WTC11 (cell line): ENCODE measurements at regions not wholly inside any gene's neighbourhood (a gene's known extent, or its start where the extent isn't known, plus 50 kb on each side); places are given as distances from the start of the nearest gene placed in this dataset.

Experiments
- ATAC-seq: fragments of 200-7000 bp; cut with Tn5 transposase; 2 replicates; pipeline ENCODE4 v1.10.0; 2021; ENCODE audit warnings: mild to moderate bottlenecking, moderate library complexity
- CTCF ChIA-PET: fragments of 300-600 bp; sonication (Branson Sonifier 250); formaldehyde crosslinking; loops from one replicate; lab custom pipeline; 2021; ENCODE audit warnings: antibody characterized with exemption; lab: Charles Lee
- POLR2A ChIA-PET: fragments of 350-600 bp; sonication (Branson Sonifier 250); formaldehyde crosslinking; loops from one replicate; lab custom pipeline; 2021; ENCODE audit warnings: antibody characterized with exemption; lab: Charles Lee
- DNase-seq: peaks from one replicate; pipeline ENCODE4 v3.0.0; 2021; ENCODE audit warnings: low spot score
- H3K27ac Mint-ChIP-seq: 2 replicates; pipeline ENCODE4 v1.8.0; 2021; ENCODE audit warnings: mixed read lengths
- H3K27me3 Mint-ChIP-seq: 2 replicates; pipeline ENCODE4 v1.8.0; 2021; ENCODE audit warnings: low read depth, mild to moderate bottlenecking, moderate library complexity, mixed read lengths
- H3K36me3 Mint-ChIP-seq: 2 replicates; pipeline ENCODE4 v1.8.0; 2021; ENCODE audit warnings: mixed read lengths
- H3K4me1 Mint-ChIP-seq: 2 replicates; pipeline ENCODE4 v1.8.0; 2022; ENCODE audit warnings: mixed read lengths
- H3K4me3 Mint-ChIP-seq: 2 replicates; pipeline ENCODE4 v1.8.0; 2021; ENCODE audit warnings: mild to moderate bottlenecking, moderate library complexity, mixed read lengths
- H3K9me3 Mint-ChIP-seq: 2 replicates; pipeline ENCODE4 v1.8.0; 2021; ENCODE audit warnings: mixed read lengths
- FOXJ3 ChIP-seq: sonication (generic); formaldehyde crosslinking; IDR thresholded peaks from 2 replicates; pipeline ENCODE4 v1.9.0; 2021; ENCODE audit warnings: missing genetic modification reagents, mild to moderate bottlenecking, borderline replicate concordance
- GABPB1 ChIP-seq: sonication (generic); formaldehyde crosslinking; IDR thresholded peaks from 2 replicates; pipeline ENCODE4 v1.8.1; 2023; ENCODE audit warnings: mild to moderate bottlenecking, missing genetic modification reagents
- HMGA2 ChIP-seq: fragments of 250-450 bp; sonication (Bioruptor Pico); IDR thresholded peaks from 2 replicates; pipeline ENCODE4 v1.4.0; 2021; ENCODE audit warnings: mild to moderate bottlenecking, moderate library complexity
- KAT7 ChIP-seq: sonication (generic); formaldehyde crosslinking; IDR thresholded peaks from 2 replicates; pipeline ENCODE4 v1.8.1; 2023; ENCODE audit warnings: missing genetic modification reagents, mild to moderate bottlenecking, borderline replicate concordance
- MXD4 ChIP-seq: fragments of 250-450 bp; sonication (Bioruptor Pico); IDR thresholded peaks from 2 replicates; pipeline ENCODE4 v1.8.0; 2021; ENCODE audit warnings: mild to moderate bottlenecking, moderate library complexity, borderline replicate concordance
- NFATC4 ChIP-seq: fragments of 250-450 bp; sonication (Bioruptor Pico); IDR thresholded peaks from 2 replicates; pipeline ENCODE4 v1.9.0; 2021; ENCODE audit warnings: mild to moderate bottlenecking
- NR1H2 ChIP-seq: sonication (generic); formaldehyde crosslinking; IDR thresholded peaks from 2 replicates; pipeline ENCODE4 v1.9.0; 2021; ENCODE audit warnings: mild to moderate bottlenecking, moderate library complexity, missing genetic modification reagents
- NR3C1 ChIP-seq: sonication (generic); formaldehyde crosslinking; conservative IDR thresholded peaks from 2 replicates; pipeline ENCODE4 v1.8.1; 2023; ENCODE audit warnings: low read depth, mild to moderate bottlenecking, missing genetic modification reagents
- RORB ChIP-seq: fragments of 250-450 bp; sonication (Bioruptor Pico); IDR thresholded peaks from 2 replicates; pipeline ENCODE4 v1.9.0; 2021; ENCODE audit warnings: mild to moderate bottlenecking
- SMAD3 ChIP-seq: sonication (generic); formaldehyde crosslinking; IDR thresholded peaks from 2 replicates; pipeline ENCODE4 v1.8.0; 2022; ENCODE audit warnings: missing genetic modification reagents, mild to moderate bottlenecking, borderline replicate concordance
- TEAD4 ChIP-seq: sonication (generic); formaldehyde crosslinking; IDR thresholded peaks from 2 replicates; pipeline ENCODE4 v1.8.0; 2022; ENCODE audit warnings: mild to moderate bottlenecking, missing genetic modification reagents
- TP53 ChIP-seq: sonication (generic); formaldehyde crosslinking; IDR thresholded peaks from 2 replicates; pipeline ENCODE4 v1.8.1; 2023; ENCODE audit warnings: mild to moderate bottlenecking, missing genetic modification reagents
- ZNF138 ChIP-seq: sonication (generic); formaldehyde crosslinking; conservative IDR thresholded peaks from 2 replicates; pipeline ENCODE4 v1.8.1; 2022; ENCODE audit warnings: mild to moderate bottlenecking, moderate library complexity, missing genetic modification reagents
- ZNF423 ChIP-seq: fragments of 250-450 bp; sonication (Bioruptor Pico); IDR thresholded peaks from 2 replicates; pipeline ENCODE4 v2.1.2; 2022; ENCODE audit warnings: mild to moderate bottlenecking, moderate library complexity
- TF ChIP-seq, protein P1 (sequence below): sonication (generic); formaldehyde crosslinking; IDR thresholded peaks from 2 replicates; pipeline ENCODE4 v1.8.0; 2022; ENCODE audit warnings: mild to moderate bottlenecking, missing genetic modification reagents
- TF ChIP-seq, protein P2 (sequence below): sonication (generic); formaldehyde crosslinking; IDR thresholded peaks from 2 replicates; pipeline ENCODE4 v1.8.1; 2023; ENCODE audit warnings: mild to moderate bottlenecking, missing genetic modification reagents
- TF ChIP-seq, protein P3 (sequence below): fragments of 250-450 bp; sonication (Bioruptor Pico); IDR thresholded peaks from 2 replicates; pipeline ENCODE4 v1.9.0; 2021; ENCODE audit warnings: mild to moderate bottlenecking
- TF ChIP-seq, protein P4 (sequence below): sonication (generic); formaldehyde crosslinking; IDR thresholded peaks from 2 replicates; pipeline ENCODE4 v1.8.1; 2023; ENCODE audit warnings: mild to moderate bottlenecking, missing genetic modification reagents
- TF ChIP-seq, protein P5 (sequence below): sonication (generic); formaldehyde crosslinking; IDR thresholded peaks from 2 replicates; pipeline ENCODE4 v1.8.1; 2023; ENCODE audit warnings: mild to moderate bottlenecking, moderate library complexity, missing genetic modification reagents
- TF ChIP-seq, protein P6 (sequence below): sonication (generic); formaldehyde crosslinking; IDR thresholded peaks from 2 replicates; pipeline ENCODE4 v1.8.1; 2022; ENCODE audit warnings: mild to moderate bottlenecking, moderate library complexity, missing genetic modification reagents
- TF ChIP-seq, protein P7 (sequence below): sonication (generic); formaldehyde crosslinking; conservative IDR thresholded peaks from 2 replicates; pipeline ENCODE4 v1.8.1; 2022; ENCODE audit warnings: mild to moderate bottlenecking, missing genetic modification reagents
- TF ChIP-seq, protein P8 (sequence below): sonication (generic); formaldehyde crosslinking; IDR thresholded peaks from 2 replicates; pipeline ENCODE4 v1.8.1; 2022; ENCODE audit warnings: low read depth, mild to moderate bottlenecking, moderate library complexity, missing genetic modification reagents, borderline replicate concordance
- TF ChIP-seq, protein P9 (sequence below): sonication (generic); formaldehyde crosslinking; IDR thresholded peaks from 2 replicates; pipeline ENCODE4 v1.8.1; 2023; ENCODE audit warnings: mild to moderate bottlenecking, missing genetic modification reagents, moderate library complexity
- TF ChIP-seq, protein P10 (sequence below): sonication (generic); formaldehyde crosslinking; IDR thresholded peaks from 2 replicates; pipeline ENCODE4 v1.8.0; 2022; ENCODE audit warnings: mild to moderate bottlenecking, missing genetic modification reagents

DNA sequence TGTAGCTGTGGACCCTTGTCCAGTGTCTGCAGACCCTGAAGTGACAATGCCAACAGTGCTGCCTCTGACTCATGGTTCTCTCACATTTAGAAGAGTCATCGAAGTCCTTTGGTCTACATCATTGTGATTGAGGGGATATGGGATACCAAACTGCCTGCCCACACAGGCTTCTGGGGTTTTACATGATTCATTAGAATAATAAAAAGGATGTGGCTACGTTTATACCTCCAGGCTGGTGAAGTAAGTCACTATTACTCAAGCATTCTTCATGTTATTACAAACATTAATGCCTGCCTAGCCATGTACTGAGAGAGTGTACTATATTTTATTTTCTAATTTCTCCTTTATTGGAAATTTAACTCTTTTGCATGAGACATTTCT, 365.7 kb downstream of the SPATA31D1 start:
- peaks cover 16% of the 10 kb centered on the region for H3K9me3 Mint-ChIP-seq
- no peak overlapping the region for H3K4me3 Mint-ChIP-seq
- H3K27me3 Mint-ChIP-seq, result no peaks in the 10 kb centered on the region
- POLR2A ChIA-PET, result no interaction called here
- CTCF ChIA-PET, result no interaction called here
- no peak for DNase-seq
- TF ChIP-seq NR3C1 (CRISPR knock-in tag) (no peak), NFATC4 (CRISPR knock-in tag) (no peak), MXD4 (CRISPR knock-in tag) (no peak), ZNF423 (no peak), ZNF138 (CRISPR knock-in tag) (no peak), SMAD3 (no peak)
- TF ChIP-seq, protein P1, sequence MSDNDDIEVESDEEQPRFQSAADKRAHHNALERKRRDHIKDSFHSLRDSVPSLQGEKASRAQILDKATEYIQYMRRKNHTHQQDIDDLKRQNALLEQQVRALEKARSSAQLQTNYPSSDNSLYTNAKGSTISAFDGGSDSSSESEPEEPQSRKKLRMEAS (CRISPR knock-in tag), result no peak
- TF ChIP-seq, protein P2, sequence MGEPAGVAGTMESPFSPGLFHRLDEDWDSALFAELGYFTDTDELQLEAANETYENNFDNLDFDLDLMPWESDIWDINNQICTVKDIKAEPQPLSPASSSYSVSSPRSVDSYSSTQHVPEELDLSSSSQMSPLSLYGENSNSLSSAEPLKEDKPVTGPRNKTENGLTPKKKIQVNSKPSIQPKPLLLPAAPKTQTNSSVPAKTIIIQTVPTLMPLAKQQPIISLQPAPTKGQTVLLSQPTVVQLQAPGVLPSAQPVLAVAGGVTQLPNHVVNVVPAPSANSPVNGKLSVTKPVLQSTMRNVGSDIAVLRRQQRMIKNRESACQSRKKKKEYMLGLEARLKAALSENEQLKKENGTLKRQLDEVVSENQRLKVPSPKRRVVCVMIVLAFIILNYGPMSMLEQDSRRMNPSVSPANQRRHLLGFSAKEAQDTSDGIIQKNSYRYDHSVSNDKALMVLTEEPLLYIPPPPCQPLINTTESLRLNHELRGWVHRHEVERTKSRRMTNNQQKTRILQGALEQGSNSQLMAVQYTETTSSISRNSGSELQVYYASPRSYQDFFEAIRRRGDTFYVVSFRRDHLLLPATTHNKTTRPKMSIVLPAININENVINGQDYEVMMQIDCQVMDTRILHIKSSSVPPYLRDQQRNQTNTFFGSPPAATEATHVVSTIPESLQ (CRISPR knock-in tag), result no peak
- TF ChIP-seq, protein P3, sequence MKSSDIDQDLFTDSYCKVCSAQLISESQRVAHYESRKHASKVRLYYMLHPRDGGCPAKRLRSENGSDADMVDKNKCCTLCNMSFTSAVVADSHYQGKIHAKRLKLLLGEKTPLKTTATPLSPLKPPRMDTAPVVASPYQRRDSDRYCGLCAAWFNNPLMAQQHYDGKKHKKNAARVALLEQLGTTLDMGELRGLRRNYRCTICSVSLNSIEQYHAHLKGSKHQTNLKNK (CRISPR knock-in tag), result no peak
- no peak for ATAC-seq
- peaks cover 1% of the 10 kb centered on the region; the same call in 1 of the 2 replicates for H3K36me3 Mint-ChIP-seq
- no peak overlapping the region for H3K27ac Mint-ChIP-seq
- H3K4me1 Mint-ChIP-seq, result peaks cover 15% of the 10 kb centered on the region

DNA sequence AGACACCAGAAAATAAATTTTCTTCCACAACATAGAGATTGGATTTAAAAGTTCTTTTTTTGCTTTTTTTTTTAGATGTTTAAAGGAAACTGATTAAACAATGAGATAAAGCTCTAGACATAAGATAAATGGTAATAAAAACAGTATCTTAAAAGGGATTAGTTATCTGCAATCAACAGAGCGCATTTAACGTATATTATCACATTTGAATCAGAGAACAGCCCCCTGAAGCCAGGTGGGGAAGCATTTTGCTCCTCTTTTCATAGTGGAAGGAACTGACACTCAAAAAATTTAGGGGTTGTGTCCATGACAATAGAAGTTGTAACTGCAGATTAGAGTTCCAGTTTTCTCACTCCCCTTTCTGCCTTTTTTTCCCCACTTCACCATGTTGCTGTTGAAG, 367.6 kb downstream of the SPATA31D1 start:
- ChIA-PET POLR2A (interaction anchor here (0.5 kb wide), 1 partner anchor 377 kb away, joined by 3 read pairs; no protein-coding TSS in a partner anchor), CTCF (interaction anchor here (0.6 to 1.1 kb wide), 2 partner anchors 47 to 251 kb away, joined by 3 to 5 read pairs; no protein-coding TSS in a partner anchor)
- peaks cover 3% of the 10 kb centered on the region; the same call in 1 of the 2 replicates for H3K9me3 Mint-ChIP-seq
- H3K27me3 Mint-ChIP-seq, result no peaks in the 10 kb centered on the region
- no peak for DNase-seq
- H3K4me1 Mint-ChIP-seq, result peaks cover 15% of the 10 kb centered on the region
- no peak overlapping the region for H3K4me3 Mint-ChIP-seq
- H3K36me3 Mint-ChIP-seq, result no peaks in the 10 kb centered on the region
- no peak for ATAC-seq
- H3K27ac Mint-ChIP-seq, result no peak overlapping the region
- TF ChIP-seq RORB (CRISPR knock-in tag) (no peak), GABPB1 (no peak), TP53 (CRISPR knock-in tag) (no peak), KAT7 (CRISPR knock-in tag) (no peak), SMAD3 (no peak), TEAD4 (CRISPR knock-in tag) (no peak), HMGA2 (CRISPR knock-in tag) (no peak), NR1H2 (no peak), FOXJ3 (CRISPR knock-in tag) (no peak)
- TF ChIP-seq, protein P4, sequence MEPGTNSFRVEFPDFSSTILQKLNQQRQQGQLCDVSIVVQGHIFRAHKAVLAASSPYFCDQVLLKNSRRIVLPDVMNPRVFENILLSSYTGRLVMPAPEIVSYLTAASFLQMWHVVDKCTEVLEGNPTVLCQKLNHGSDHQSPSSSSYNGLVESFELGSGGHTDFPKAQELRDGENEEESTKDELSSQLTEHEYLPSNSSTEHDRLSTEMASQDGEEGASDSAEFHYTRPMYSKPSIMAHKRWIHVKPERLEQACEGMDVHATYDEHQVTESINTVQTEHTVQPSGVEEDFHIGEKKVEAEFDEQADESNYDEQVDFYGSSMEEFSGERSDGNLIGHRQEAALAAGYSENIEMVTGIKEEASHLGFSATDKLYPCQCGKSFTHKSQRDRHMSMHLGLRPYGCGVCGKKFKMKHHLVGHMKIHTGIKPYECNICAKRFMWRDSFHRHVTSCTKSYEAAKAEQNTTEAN, result no peak
- TF ChIP-seq, protein P5, sequence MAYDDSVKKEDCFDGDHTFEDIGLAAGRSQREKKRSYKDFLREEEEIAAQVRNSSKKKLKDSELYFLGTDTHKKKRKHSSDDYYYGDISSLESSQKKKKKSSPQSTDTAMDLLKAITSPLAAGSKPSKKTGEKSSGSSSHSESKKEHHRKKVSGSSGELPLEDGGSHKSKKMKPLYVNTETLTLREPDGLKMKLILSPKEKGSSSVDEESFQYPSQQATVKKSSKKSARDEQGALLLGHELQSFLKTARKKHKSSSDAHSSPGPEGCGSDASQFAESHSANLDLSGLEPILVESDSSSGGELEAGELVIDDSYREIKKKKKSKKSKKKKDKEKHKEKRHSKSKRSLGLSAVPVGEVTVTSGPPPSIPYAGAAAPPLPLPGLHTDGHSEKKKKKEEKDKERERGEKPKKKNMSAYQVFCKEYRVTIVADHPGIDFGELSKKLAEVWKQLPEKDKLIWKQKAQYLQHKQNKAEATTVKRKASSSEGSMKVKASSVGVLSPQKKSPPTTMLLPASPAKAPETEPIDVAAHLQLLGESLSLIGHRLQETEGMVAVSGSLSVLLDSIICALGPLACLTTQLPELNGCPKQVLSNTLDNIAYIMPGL (CRISPR knock-in tag), result no peak
- TF ChIP-seq, protein P6, sequence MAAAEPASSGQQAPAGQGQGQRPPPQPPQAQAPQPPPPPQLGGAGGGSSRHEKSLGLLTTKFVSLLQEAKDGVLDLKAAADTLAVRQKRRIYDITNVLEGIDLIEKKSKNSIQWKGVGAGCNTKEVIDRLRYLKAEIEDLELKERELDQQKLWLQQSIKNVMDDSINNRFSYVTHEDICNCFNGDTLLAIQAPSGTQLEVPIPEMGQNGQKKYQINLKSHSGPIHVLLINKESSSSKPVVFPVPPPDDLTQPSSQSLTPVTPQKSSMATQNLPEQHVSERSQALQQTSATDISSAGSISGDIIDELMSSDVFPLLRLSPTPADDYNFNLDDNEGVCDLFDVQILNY, result no peak
- TF ChIP-seq, protein P7, sequence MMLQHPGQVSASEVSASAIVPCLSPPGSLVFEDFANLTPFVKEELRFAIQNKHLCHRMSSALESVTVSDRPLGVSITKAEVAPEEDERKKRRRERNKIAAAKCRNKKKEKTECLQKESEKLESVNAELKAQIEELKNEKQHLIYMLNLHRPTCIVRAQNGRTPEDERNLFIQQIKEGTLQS (CRISPR knock-in tag), result no peak
- TF ChIP-seq, protein P8, sequence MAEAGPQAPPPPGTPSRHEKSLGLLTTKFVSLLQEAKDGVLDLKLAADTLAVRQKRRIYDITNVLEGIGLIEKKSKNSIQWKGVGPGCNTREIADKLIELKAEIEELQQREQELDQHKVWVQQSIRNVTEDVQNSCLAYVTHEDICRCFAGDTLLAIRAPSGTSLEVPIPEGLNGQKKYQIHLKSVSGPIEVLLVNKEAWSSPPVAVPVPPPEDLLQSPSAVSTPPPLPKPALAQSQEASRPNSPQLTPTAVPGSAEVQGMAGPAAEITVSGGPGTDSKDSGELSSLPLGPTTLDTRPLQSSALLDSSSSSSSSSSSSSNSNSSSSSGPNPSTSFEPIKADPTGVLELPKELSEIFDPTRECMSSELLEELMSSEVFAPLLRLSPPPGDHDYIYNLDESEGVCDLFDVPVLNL, result no peak
- TF ChIP-seq, protein P9, sequence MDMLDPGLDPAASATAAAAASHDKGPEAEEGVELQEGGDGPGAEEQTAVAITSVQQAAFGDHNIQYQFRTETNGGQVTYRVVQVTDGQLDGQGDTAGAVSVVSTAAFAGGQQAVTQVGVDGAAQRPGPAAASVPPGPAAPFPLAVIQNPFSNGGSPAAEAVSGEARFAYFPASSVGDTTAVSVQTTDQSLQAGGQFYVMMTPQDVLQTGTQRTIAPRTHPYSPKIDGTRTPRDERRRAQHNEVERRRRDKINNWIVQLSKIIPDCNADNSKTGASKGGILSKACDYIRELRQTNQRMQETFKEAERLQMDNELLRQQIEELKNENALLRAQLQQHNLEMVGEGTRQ (CRISPR knock-in tag), result no peak
- TF ChIP-seq, protein P10, sequence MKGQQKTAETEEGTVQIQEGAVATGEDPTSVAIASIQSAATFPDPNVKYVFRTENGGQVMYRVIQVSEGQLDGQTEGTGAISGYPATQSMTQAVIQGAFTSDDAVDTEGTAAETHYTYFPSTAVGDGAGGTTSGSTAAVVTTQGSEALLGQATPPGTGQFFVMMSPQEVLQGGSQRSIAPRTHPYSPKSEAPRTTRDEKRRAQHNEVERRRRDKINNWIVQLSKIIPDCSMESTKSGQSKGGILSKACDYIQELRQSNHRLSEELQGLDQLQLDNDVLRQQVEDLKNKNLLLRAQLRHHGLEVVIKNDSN (CRISPR knock-in tag), result no peak
